ENCODE measurements at regions not wholly inside any gene's neighbourhood (a gene's known extent, or its start where the extent isn't known, plus 50 kb on each side); places are given as distances from the start of the nearest gene placed in this dataset.
A peak's percentile ranks its signal among the peaks of the same experiment; 100 is the strongest.

DNA sequence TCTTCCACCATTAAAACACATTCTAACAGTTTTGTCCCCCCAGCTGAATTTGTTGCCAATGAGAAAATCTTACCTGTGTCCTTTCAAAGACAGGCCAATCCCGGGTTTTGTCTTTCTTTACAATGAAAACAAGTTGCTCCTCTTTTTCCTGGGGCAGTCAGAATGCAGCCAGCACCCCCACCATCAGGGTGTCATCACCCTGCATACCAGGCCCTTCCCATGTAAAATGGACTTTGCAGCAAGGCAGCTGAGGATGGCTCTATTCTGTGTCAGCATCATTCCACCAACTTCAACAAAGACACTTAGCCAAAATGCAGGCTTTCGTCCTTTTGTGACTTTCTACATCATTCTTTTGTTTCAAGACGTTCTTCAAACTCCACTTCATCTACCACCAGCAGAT lies 490.9 kb downstream of the OCA2 start:
- Histone ChIP-seq H3K4me3 (no peak overlapping the region), H3K79me2 (ENCODE audit: control insufficient read depth, insufficient read depth, low read length) (no peaks in the 10 kb centered on the region), H3K27ac (ENCODE audit: extremely low read depth, low read depth, low read length) (no peak overlapping the region), H3K9me1 (ENCODE audit: control insufficient read depth, insufficient read depth, low read length) (no peaks in the 10 kb centered on the region), H3K4me1 (replicated peaks in 1 of 2; ENCODE audit: control insufficient read depth in 2 of 2, insufficient read depth in 2 of 2, low read length in 2 of 2) (no peaks in the 10 kb centered on the region), H3K27me3 (ENCODE audit: control insufficient read depth in 2 of 2, insufficient read depth in 2 of 2, low read length in 2 of 2) (no peaks in the 10 kb centered on the region), H3K9me3 (replicated peaks; ENCODE audit: control insufficient read depth, insufficient read depth, low read depth, low read length) (no peaks in the 10 kb centered on the region), H3K4me2 (ENCODE audit: insufficient read depth, low read length) (no peak overlapping the region), H3K9ac (ENCODE audit: insufficient read depth in 1 of 2, low read depth in 2 of 2, low read length in 2 of 2) (no peak overlapping the region), H3K36me3 (ENCODE audit: control insufficient read depth, insufficient read depth, low read length) (no peaks in the 10 kb centered on the region), H4K20me1 (replicated peaks; ENCODE audit: control insufficient read depth, insufficient read depth, low read length) (no peaks in the 10 kb centered on the region), H2AFZ (ENCODE audit: low read depth, low read length) (no peak overlapping the region)
- intact Hi-C loops (cut with micrococcal nuclease) (no loop called here), in situ Hi-C loops (cut with MboI) (no loop called here)
- ATAC-seq: no peak
- 2% methylated on average over 3 of the region's 3 CpGs for WGBS (ENCODE audit: insufficient coverage, low coverage, missing lambda C conversion rate)
- FAIRE-seq: no peak
- no peak for DNase-seq (ENCODE audit: extremely low read depth in 1 of 4, low spot score in 3 of 4)
- no TSS peak for BruUV-seq (replicated peaks)
- TF ChIP-seq SMARCE1 (IDR thresholded peaks at IDR 0.05): no peak
- no peak for TF ChIP-seq ZNF707 (CRISPR knock-in tag; conservative IDR thresholded peaks at IDR 0.05)
- no peak for TF ChIP-seq BRD4 (IDR thresholded peaks at IDR 0.05)
- TF ChIP-seq, protein P1, sequence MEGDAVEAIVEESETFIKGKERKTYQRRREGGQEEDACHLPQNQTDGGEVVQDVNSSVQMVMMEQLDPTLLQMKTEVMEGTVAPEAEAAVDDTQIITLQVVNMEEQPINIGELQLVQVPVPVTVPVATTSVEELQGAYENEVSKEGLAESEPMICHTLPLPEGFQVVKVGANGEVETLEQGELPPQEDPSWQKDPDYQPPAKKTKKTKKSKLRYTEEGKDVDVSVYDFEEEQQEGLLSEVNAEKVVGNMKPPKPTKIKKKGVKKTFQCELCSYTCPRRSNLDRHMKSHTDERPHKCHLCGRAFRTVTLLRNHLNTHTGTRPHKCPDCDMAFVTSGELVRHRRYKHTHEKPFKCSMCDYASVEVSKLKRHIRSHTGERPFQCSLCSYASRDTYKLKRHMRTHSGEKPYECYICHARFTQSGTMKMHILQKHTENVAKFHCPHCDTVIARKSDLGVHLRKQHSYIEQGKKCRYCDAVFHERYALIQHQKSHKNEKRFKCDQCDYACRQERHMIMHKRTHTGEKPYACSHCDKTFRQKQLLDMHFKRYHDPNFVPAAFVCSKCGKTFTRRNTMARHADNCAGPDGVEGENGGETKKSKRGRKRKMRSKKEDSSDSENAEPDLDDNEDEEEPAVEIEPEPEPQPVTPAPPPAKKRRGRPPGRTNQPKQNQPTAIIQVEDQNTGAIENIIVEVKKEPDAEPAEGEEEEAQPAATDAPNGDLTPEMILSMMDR (IDR thresholded peaks at IDR 0.05 in 2 of 3, conservative IDR thresholded peaks at IDR 0.05 in 1 of 3; ENCODE audit: insufficient read depth in 2 of 3, low read depth in 1 of 3, low read length in 3 of 3): peak in 2 of 3 experiments; percentile 13 to 14; a peak in 1 of 6 replicates
- TF ChIP-seq PHF21A (IDR thresholded peaks at IDR 0.05; ENCODE audit: borderline replicate concordance, low read depth): no peak
- POLR2A ChIA-PET: no interaction called here
- CTCF ChIA-PET (ENCODE audit: low intra/inter-chr PET ratio): no interaction called here
